T-helper 1 cell treated with Interleukin-12 subunit alpha and Interleukin-12 subunit beta and Interleukin-4 antibody, amounts not matched to agents 30 μg/mL and 1 μg/mL, for 36 hours (primary cell): ENCODE measurements at regions not wholly inside any gene's neighbourhood (a gene's known extent, or its start where the extent isn't known, plus 50 kb on each side); places are given as distances from the start of the nearest gene placed in this dataset.
"Not testable (repeated sequence)": the region's sequence is repeated elsewhere in the genome, so short reads cannot be mapped to it uniquely, and the experiment has no call there.

Experiments used
- H3K27ac Mint-ChIP-seq: one replicate; pipeline ENCODE4 v1.8.0; 2021; ENCODE audit warnings: mild to moderate bottlenecking, mixed read lengths
- H3K27me3 Mint-ChIP-seq: one replicate; pipeline ENCODE4 v1.8.0; 2021; ENCODE audit warnings: low read depth, mixed read lengths
- H3K36me3 Mint-ChIP-seq: one replicate; pipeline ENCODE4 v1.8.0; 2021; ENCODE audit warnings: low read depth, mixed read lengths
- H3K4me1 Mint-ChIP-seq: one replicate; pipeline ENCODE4 v1.8.0; 2021; ENCODE audit warnings: low read depth, mixed read lengths
- H3K4me3 Mint-ChIP-seq: one replicate; pipeline ENCODE4 v1.8.0; 2021; ENCODE audit warnings: mild to moderate bottlenecking, moderate library complexity, mixed read lengths
- H3K9me3 Mint-ChIP-seq: one replicate; pipeline ENCODE4 v1.8.0; 2021; ENCODE audit warnings: mixed read lengths

DNA sequence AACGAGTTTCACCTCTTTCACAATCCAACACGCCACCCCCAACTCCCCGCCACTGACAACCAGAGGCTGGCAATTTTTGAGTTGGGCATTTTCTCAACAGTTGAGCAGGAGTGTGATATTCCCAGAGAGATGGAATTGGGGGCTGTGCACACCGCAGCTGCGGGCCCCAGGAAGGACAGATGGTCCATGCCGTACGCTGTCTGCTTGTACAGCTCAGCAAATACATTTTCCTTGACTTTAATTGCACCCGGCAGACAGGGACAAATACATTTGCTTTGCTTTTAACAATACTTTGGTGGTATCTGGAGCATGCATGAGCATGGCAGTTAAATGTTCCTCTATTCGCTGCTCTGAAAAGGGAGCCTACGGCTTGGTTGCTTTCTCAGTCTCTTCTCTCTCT, 354.2 kb upstream of the DPP6 start:
- H3K27me3 Mint-ChIP-seq, result no peaks in the 10 kb centered on the region
- peaks cover 5% of the 10 kb centered on the region for H3K9me3 Mint-ChIP-seq
- H3K4me1 Mint-ChIP-seq, result no peaks in the 10 kb centered on the region
- H3K27ac Mint-ChIP-seq, result no peak overlapping the region
- no peaks in the 10 kb centered on the region for H3K36me3 Mint-ChIP-seq
- H3K4me3 Mint-ChIP-seq, result no peak overlapping the region

DNA sequence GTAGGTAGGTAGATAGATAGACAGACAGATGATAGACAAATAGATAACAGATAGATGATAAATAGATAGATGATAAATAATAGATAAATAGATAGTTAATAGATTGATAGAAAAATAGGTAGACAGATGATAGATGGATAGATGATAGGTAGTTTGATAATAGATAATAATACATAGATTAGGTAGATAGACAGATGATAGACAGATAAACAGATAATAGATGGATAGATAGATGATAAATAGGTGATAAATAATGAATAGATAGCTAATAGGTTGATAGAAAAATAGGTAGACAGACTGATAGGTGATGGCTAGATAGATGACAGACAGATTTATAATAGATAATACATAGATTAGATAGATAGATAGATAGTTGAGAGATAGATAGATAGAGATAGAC, 350.5 kb upstream of the DPP6 start:
- Mint-ChIP-seq H3K9me3 (peaks cover 5% of the 10 kb centered on the region), H3K27ac (no peak overlapping the region), H3K4me3 (no peak overlapping the region), H3K36me3 (no peaks in the 10 kb centered on the region), H3K27me3 (no peaks in the 10 kb centered on the region), H3K4me1 (no peaks in the 10 kb centered on the region)

DNA sequence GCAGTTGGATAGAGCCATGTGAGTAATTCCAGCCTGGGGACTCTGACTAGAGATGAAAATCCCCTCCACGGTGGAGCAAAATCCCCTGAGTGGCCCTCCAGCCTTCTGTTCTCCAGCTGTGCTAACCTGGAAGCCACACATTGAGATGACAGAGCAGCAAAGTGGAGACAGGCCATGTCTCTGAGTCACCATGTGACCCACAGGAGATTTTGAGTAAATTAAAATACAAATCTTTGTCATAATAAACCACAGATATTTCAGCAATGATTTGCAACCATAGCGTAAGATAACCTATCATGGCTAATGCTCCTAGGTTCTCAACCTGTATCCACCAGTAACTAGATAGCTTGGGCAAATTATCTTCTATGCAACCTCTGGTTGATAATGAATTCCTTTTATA, 328.3 kb upstream of the DPP6 start:
- not testable (repeated sequence) for H3K36me3 Mint-ChIP-seq, H3K27me3 Mint-ChIP-seq, H3K4me1 Mint-ChIP-seq, H3K27ac Mint-ChIP-seq, H3K4me3 Mint-ChIP-seq, H3K9me3 Mint-ChIP-seq

DNA sequence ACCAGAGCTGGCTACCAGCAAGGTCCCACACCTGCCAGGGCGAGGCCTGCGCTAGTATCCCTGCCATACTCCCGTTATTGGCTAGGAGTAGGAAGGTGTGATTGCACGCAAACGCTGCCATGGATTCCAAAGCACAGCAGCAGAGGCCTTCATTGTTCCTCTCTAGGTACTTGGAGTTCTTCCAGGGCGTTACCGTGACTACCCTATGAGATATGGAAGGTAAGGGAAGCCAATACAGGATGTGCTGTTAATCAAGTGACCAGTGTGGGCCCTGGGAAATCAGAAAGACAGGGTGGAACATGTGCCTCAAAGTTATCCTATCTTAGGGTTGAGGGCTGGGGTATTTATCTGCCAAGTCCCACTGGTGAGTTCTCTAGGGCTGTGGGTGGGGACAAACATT, 320.7 kb upstream of the DPP6 start:
- not testable (repeated sequence) for H3K4me1 Mint-ChIP-seq, H3K27me3 Mint-ChIP-seq, H3K27ac Mint-ChIP-seq, H3K4me3 Mint-ChIP-seq, H3K36me3 Mint-ChIP-seq, H3K9me3 Mint-ChIP-seq

DNA sequence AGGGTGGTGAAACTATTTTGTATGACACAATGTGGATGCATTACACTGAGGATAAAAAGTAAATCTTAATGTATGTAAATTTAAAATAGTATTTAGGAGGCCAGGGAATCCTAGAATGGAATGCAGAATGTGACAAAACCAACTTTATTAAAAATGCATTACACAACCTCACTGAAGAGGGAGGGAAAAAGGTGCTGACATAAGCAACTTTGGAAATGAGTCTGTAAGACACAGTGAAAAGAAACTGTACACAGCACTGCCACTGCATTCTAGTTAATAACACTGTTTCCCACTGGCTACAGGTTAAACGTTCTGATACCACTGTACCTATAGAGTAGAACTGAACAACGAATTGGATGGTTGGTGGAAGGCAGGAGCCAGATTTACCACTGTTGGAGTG, 308.8 kb upstream of the DPP6 start:
- H3K9me3 Mint-ChIP-seq, H3K27ac Mint-ChIP-seq, H3K4me1 Mint-ChIP-seq, H3K4me3 Mint-ChIP-seq, H3K36me3 Mint-ChIP-seq, H3K27me3 Mint-ChIP-seq: not testable (repeated sequence)

DNA sequence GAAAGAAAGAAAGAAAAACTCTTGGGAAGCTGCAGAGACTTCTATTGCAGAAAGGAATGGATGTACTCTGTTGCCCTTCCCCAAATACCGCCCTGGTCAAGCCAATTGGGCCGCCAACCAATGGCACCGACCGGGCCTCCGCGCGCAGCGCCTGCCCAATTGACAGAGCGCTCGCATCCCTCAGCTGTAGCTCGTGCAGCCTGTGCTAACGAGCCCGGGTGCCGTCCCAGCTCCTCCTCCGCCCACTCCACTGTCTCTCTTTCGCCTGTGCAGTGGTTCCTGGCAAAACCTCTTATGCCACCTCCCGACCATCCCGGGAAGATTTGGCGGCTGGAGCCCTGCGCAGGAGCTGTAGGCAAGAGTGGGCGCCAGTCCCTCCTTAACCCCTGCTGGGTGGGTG, 304.2 kb upstream of the DPP6 start:
- not testable (repeated sequence) for H3K9me3 Mint-ChIP-seq, H3K27me3 Mint-ChIP-seq, H3K36me3 Mint-ChIP-seq, H3K27ac Mint-ChIP-seq, H3K4me1 Mint-ChIP-seq, H3K4me3 Mint-ChIP-seq

DNA sequence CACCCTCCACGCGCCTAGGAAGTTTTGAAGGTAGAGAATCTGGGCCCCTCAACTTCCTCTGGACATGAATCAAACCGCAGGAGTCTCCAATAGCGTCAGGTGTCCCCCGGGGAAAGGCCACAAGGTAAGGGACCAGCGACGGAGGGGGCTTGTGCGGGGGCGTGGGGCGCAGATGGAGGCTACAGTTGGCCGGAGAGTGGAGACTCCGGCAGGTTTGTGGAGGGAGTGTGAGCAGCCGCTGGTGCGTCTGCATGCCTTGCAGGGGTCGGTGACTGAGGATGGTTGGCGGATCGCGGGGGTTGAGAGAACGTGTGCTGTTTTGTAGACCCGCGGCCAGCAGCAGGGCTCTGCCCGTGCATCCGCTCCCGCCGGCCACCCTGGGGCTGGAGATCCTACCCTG, 303.3 kb upstream of the DPP6 start:
- not testable (repeated sequence) for H3K4me1 Mint-ChIP-seq, H3K27ac Mint-ChIP-seq, H3K9me3 Mint-ChIP-seq, H3K27me3 Mint-ChIP-seq, H3K4me3 Mint-ChIP-seq, H3K36me3 Mint-ChIP-seq

DNA sequence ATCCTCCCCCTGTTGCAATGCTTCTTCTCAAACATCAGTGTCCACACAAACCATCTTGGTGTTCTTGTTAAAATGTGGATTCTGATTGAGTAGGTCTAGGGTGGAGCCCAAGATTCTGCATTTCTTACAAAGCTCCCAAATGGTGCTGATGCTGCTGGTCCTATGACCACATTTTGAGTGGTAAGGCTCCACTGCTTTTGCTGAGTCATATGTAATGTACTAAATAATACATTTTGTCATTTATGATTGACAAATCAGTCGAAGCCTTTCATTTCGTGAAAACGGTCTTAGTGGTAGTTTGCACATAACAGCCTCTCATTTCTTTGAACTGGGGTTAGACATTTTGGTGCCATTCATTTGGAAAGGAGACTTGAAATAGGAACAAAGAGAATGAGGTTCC, 286.3 kb upstream of the DPP6 start:
- not testable (repeated sequence) for H3K4me1 Mint-ChIP-seq, H3K27ac Mint-ChIP-seq, H3K27me3 Mint-ChIP-seq, H3K4me3 Mint-ChIP-seq, H3K9me3 Mint-ChIP-seq, H3K36me3 Mint-ChIP-seq

DNA sequence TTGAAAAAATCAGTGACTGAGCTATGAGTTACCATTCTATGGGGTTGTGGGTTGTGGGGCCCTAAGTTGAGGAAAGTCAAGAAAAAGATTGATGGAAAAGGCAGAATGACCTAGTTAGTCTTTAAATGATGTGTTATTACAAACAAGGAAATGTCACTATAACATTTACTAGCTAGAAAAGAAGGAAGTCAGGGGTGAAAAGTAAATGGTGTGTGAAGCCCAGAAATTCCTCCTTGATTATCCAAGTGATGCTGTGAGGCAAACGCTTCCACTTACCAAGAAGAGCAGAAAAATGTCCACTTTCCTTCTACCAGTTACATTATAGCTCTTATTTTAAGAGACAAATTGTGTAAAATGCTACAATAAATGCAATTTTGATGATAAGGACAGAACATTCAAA, 285.3 kb upstream of the DPP6 start:
- H3K36me3 Mint-ChIP-seq, H3K4me1 Mint-ChIP-seq, H3K27ac Mint-ChIP-seq, H3K9me3 Mint-ChIP-seq, H3K4me3 Mint-ChIP-seq, H3K27me3 Mint-ChIP-seq: not testable (repeated sequence)

DNA sequence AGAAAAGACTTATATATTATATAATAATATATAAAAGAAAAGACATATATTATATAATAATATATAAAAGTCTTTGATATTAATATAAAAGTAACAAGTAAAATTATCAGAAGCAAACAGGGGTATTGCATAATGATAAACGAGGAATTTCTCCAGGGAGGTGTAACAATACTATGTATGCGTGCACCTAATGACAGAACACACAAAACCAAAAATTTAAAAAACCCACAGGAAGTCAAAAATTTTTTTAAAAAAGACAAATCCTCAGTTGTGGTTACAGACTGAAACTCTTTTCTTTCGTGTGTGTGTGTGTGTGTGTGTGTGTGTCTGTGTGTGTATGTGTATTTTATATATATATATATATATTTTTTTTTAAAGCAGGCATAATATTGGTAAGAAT, 279.2 kb upstream of the DPP6 start:
- peaks cover 3% of the 10 kb centered on the region for H3K9me3 Mint-ChIP-seq
- no peaks in the 10 kb centered on the region for H3K4me1 Mint-ChIP-seq
- no peaks in the 10 kb centered on the region for H3K27me3 Mint-ChIP-seq
- H3K27ac Mint-ChIP-seq, result no peak overlapping the region
- no peak overlapping the region for H3K4me3 Mint-ChIP-seq
- H3K36me3 Mint-ChIP-seq, result no peaks in the 10 kb centered on the region

DNA sequence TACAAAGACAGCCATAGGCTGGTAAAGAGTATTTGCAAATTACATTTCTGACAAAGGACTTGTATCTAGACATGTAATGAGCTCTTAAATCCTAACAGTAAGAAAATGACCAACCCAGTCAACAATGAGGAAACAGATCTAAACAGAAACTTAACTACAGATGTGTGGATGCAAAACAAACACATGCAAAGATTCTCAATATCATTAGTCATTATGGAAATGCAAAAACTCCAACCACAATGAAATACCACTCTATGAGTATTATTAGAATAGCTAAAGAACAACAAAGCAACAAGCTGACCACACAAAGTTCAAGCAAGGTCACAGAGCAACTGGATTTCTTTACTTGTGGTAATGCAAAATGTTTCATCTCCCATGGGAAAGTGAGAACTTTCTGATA, 275.3 kb upstream of the DPP6 start:
- H3K36me3 Mint-ChIP-seq, H3K4me3 Mint-ChIP-seq, H3K27ac Mint-ChIP-seq, H3K4me1 Mint-ChIP-seq, H3K27me3 Mint-ChIP-seq, H3K9me3 Mint-ChIP-seq: not testable (repeated sequence)

DNA sequence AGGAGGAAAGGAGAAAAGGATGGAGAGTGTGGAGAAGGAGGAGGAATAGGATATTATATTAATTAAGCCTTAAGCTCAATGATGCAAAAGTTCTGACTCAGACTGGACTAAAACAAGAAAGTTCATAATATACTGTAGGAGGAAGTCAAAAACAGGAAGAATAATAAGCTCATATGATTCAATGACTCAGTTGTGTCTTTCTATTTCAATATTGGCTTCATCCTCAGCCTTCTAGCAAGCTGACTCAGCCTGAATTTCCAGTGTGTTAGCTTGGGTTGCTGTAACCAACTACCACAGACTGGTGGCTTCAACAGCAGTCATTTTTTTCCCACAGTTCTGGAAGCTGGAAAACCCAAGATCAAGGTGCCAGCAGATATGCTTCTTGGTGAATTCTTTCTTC, 254.8 kb upstream of the DPP6 start:
- not testable (repeated sequence) for H3K9me3 Mint-ChIP-seq, H3K27me3 Mint-ChIP-seq, H3K36me3 Mint-ChIP-seq

DNA sequence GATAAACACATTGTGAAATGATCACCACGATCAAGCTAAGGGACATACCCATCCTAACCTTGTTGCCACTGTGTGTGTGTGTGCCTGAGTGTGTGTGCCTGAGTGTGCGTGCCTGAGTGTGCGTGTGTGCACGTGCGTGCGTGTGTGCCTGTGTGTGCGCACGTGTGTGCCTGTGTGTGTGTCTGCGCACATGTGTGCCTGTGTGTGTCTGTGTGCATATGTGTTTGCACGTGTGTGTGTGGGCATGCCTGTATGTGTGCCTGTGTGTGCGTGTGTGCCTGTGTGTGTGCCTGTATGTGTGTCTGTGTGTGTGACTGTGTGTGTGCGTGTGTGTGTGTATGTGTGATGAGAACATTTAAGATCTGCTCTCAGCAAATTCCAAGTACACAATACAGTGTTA, 244.1 kb upstream of the DPP6 start:
- no peak overlapping the region for H3K4me3 Mint-ChIP-seq
- H3K27me3 Mint-ChIP-seq, result no peaks in the 10 kb centered on the region
- no peak overlapping the region for H3K27ac Mint-ChIP-seq
- H3K9me3 Mint-ChIP-seq, result peaks cover 6% of the 10 kb centered on the region
- H3K36me3 Mint-ChIP-seq, result no peaks in the 10 kb centered on the region
- no peaks in the 10 kb centered on the region for H3K4me1 Mint-ChIP-seq

More for the DNA sequence above, 254.8 kb upstream of the DPP6 start:
- not testable (repeated sequence) for H3K27ac Mint-ChIP-seq, H3K4me3 Mint-ChIP-seq, H3K4me1 Mint-ChIP-seq

DNA sequence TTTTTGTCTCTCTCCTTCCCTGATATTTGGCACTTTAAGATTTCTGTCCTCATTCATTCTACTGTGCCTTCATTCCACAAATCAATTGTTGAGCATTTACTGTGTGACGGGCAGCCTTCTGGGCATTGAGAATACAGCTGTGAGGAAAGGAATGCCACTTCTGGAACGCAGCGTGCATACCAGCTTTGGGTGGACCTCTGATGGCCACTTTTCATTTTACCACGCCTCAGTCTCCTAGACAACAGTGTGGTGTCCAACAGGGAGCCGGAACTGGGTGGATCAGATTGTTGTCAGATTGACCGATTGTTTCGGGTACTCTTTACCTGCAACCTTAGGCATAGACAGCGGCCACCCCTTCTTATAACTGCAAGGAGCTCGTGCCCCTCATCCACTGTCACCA, 222.7 kb upstream of the DPP6 start:
- Mint-ChIP-seq H3K27ac (no peak overlapping the region), H3K36me3 (no peaks in the 10 kb centered on the region), H3K4me1 (no peaks in the 10 kb centered on the region), H3K27me3 (no peaks in the 10 kb centered on the region), H3K4me3 (no peak overlapping the region), H3K9me3 (peaks cover 14% of the 10 kb centered on the region)

DNA sequence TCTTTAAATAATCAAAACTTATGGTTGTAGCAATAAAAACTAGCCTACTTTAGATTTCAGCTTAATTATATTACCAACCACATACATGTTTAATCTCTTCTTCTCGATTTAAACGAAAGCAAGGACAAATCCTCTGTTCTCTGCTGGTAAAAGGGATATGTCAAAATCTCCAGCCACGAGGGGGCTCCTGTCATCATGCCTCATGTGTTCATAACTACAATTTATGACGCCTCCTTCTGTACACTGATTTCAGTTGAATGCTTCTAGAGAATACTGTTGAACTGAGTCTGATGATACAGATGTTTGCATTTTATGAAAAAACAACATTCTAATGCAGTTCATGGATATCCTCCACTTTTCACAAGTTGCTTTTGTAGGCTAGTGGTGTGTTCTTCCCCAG, 220.0 kb upstream of the DPP6 start:
- Mint-ChIP-seq H3K4me3 (no peak overlapping the region), H3K27me3 (no peaks in the 10 kb centered on the region), H3K4me1 (no peaks in the 10 kb centered on the region), H3K36me3 (no peaks in the 10 kb centered on the region), H3K27ac (no peak overlapping the region), H3K9me3 (peaks cover 7% of the 10 kb centered on the region)

DNA sequence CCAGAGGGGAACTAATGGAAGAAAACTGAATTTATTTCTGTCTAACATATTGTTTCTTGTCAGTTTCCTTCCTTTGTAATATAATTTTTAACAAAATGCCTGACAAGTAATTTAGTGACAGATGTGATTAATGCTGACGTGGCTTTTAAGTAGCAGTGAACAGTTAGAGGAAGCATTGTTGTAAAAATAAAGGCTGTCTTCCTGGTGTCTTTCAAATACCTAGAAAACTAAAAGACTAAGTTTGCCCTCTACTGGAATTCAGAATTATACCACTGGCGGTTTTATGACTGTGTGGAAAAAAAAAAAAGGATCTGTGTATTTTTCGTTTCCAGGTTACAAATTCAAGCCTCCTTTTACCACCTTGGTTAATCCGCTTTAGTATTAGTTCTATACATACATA, 217.1 kb upstream of the DPP6 start:
- H3K4me1 Mint-ChIP-seq, result no peaks in the 10 kb centered on the region
- no peak overlapping the region for H3K27ac Mint-ChIP-seq
- no peaks in the 10 kb centered on the region for H3K36me3 Mint-ChIP-seq
- peaks cover 4% of the 10 kb centered on the region for H3K9me3 Mint-ChIP-seq
- H3K27me3 Mint-ChIP-seq, result no peaks in the 10 kb centered on the region
- H3K4me3 Mint-ChIP-seq, result no peak overlapping the region
